GM19372 (cell line): ENCODE measurements at regions not wholly inside any gene's neighbourhood (a gene's known extent, or its start where the extent isn't known, plus 50 kb on each side); places are given as distances from the start of the nearest gene placed in this dataset.
"Not testable (repeated sequence)": the region's sequence is repeated elsewhere in the genome, so short reads cannot be mapped to it uniquely, and the experiment has no call there.

Experiments used
- ATAC-seq: cut with Tn5 transposase; IDR thresholded peaks from one replicate; pipeline ENCODE4 v1.9.1; 2021; ENCODE audit warnings: mild to moderate bottlenecking, low read depth, moderate library complexity; ENCODE audit not compliant: unreplicated experiment

GRCh38 chrX:114272096-114272686 lies 311.7 kb upstream of the HTR2C start:
- ATAC-seq = no peak

GRCh38 chrX:114270371-114270770 lies 313.5 kb upstream of the HTR2C start:
- not testable (repeated sequence) for ATAC-seq

GRCh38 chrX:114268643-114269042 lies 315.2 kb upstream of the HTR2C start:
- ATAC-seq = no peak

GRCh38 chrX:114267142-114267541 lies 316.7 kb upstream of the HTR2C start:
- ATAC-seq = no peak

- ATAC-seq = no peak
These were observed 331.7 kb upstream of the HTR2C start for GRCh38 chrX:114252186-114252585.

GRCh38 chrX:114251575-114251974 lies 332.3 kb upstream of the HTR2C start:
- ATAC-seq = no peak

- no peak for ATAC-seq
These were observed 362.4 kb upstream of the HTR2C start for GRCh38 chrX:114221445-114221844.

- no peak for ATAC-seq
These were observed 373.0 kb upstream of the HTR2C start for GRCh38 chrX:114210879-114211278.

- ATAC-seq = no peak
These were observed 382.3 kb upstream of the HTR2C start for GRCh38 chrX:114201622-114202021.

GRCh38 chrX:114181195-114181594 lies 402.7 kb upstream of the HTR2C start:
- no peak for ATAC-seq

GRCh38 chrX:114178126-114178525 lies 405.8 kb upstream of the HTR2C start:
- ATAC-seq = no peak

GRCh38 chrX:114167276-114167675 lies 416.6 kb upstream of the HTR2C start:
- ATAC-seq = not testable (repeated sequence)

- ATAC-seq = no peak
These were observed 417.3 kb upstream of the HTR2C start for GRCh38 chrX:114166601-114167000.

GRCh38 chrX:114165537-114165936 lies 418.3 kb upstream of the HTR2C start:
- no peak for ATAC-seq

- no peak for ATAC-seq
These were observed 421.7 kb upstream of the HTR2C start for GRCh38 chrX:114162068-114162735.

- ATAC-seq = no peak
These were observed 431.1 kb upstream of the HTR2C start for GRCh38 chrX:114152801-114153200.

- no peak for ATAC-seq
These were observed 431.8 kb upstream of the HTR2C start for GRCh38 chrX:114152130-114152529.

GRCh38 chrX:114134465-114134864 lies 449.4 kb upstream of the HTR2C start:
- ATAC-seq = no peak

- ATAC-seq = no peak
These were observed 456.4 kb upstream of the HTR2C start for GRCh38 chrX:114127411-114128025.

- ATAC-seq = no peak
These were observed 456.9 kb upstream of the HTR2C start for GRCh38 chrX:114127005-114127404.

- no peak for ATAC-seq
These were observed 482.8 kb upstream of the HTR2C start for GRCh38 chrX:114101081-114101480.

GRCh38 chrX:114097866-114098265 lies 486.0 kb upstream of the HTR2C start:
- no peak for ATAC-seq
